Activated CD4-positive, alpha-beta T cell treated with anti-CD3 and anti-CD28 coated beads for 24 hours (primary cell): ENCODE measurements at regions not wholly inside any gene's neighbourhood (a gene's known extent, or its start where the extent isn't known, plus 50 kb on each side); places are given as distances from the start of the nearest gene placed in this dataset.

Source experiments
- DNase-seq, 2 donors: peaks; one replicate each; pipeline ENCODE4 v3.0.0-alpha.2; 2020; ENCODE audit warnings: low read depth in 2 of 2

DNA sequence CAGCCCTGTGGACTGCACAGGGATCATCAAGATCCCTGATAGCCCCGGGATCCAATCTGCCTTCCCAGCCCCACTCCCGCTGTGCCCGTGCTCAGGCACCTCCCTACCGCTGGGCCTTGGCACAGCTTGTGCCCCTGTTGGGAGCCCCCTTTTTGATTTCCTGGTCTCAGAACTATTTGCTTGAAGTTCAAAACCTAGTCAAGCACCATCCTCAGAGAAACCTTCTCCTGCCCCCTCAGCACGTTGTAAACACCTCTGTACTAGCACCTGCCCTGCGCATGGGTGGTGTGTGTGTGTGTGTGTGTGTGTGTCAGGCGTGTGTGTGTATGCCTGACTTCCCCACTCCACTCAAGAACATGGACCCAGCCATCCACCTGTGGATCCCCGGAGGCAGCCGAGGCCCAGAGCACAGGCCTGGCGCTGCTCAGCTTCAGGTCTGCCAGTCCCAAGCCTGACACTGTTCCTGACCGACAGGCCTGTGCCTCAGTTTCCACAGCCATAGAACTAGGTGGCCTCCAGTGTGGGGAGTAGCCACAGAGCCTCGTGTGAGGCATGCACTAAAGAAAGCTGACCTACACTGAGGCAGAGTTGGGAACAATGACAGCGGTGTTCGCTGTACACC lies 65.5 kb downstream of the ADRA2C start:
- DNase-seq, result no peak

DNA sequence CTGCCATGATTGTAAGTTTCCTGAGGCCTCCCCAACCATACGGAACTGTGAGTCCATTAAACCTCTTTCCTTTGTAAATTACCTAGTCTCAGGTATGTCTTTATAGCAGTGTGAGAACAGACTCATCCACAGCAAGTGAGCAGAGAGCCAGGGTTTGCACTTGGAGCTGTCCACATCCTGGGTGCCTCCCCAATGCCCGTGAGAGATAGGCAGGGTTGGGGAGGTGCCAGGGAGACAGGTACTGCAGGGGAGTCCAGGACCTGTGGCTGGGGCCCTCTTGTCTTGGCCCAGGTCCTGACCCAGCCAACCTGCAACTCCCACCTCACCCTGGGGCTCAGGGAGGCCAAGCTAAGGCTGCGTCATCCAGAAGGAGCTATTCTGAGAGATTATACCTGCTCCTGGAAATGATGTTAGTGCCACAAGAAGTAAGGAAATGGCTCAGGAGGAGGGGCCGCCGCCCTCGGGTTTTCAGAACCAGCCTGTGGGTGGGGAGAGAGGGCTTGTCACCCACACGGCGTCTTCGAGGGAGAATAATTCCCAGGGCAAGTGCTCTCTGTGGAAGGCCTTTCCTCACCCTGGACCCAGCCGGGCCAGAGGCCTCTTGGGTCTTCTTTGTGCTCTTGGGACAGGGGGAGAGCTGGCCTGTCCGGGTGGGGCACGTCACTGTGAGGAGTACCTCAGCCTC lies 66.5 kb downstream of the ADRA2C start:
- DNase-seq, result no peak

DNA sequence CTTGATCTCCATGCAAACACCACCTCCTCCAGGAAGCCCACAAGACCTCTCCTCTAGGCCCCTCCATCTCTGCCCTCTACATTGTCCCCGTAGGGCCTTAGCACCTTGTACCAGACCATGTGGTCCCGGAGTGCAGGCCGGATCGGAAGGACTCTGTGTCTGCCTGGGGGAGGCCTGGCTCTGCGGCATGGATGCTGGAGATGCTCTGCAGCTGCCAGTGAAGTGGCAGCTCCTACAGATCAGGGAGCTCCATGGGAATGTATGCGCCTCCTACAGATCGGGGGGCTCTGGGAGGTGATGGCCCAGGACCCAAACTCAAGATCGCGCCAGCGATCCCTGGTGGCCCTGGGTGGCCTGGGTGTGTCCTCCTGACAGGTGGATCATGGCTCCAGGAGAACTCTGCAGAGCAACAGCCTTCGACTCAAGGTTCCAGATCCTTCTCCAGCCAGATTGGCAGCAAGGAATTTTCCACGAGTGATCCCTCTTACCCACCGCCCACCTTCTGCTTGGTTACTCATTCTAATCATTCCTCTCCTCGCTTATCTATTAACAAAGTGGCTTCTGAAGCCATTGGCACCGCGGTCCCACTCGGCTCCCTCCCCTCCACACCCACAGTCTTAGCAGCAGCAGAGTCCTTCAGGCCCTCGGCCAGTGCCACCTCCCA lies 67.3 kb downstream of the ADRA2C start:
- no peak for DNase-seq

DNA sequence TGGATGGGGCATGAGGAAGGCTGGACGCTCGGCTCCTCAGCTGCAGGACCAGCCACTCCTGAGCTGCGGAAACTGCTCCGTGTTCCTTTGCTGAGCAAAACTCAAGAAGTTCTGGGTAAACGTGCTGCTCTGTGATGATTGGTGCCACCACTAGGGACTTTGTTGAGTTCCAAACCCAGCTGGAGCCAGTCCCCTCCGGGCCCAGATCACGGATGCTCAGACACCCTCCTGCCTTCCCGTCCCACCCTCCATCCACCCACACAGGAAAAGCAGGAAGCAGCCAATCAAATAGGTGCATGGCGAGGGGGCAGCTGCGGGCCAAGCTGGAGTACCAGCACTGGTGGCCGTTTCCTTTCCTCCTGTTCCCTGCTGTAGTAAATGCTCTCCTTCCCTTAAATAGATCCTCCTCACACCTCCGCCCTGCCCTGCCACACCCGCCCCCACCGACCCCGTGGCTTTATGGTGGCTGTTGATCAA lies 68.0 kb downstream of the ADRA2C start:
- DNase-seq, result no peak

DNA sequence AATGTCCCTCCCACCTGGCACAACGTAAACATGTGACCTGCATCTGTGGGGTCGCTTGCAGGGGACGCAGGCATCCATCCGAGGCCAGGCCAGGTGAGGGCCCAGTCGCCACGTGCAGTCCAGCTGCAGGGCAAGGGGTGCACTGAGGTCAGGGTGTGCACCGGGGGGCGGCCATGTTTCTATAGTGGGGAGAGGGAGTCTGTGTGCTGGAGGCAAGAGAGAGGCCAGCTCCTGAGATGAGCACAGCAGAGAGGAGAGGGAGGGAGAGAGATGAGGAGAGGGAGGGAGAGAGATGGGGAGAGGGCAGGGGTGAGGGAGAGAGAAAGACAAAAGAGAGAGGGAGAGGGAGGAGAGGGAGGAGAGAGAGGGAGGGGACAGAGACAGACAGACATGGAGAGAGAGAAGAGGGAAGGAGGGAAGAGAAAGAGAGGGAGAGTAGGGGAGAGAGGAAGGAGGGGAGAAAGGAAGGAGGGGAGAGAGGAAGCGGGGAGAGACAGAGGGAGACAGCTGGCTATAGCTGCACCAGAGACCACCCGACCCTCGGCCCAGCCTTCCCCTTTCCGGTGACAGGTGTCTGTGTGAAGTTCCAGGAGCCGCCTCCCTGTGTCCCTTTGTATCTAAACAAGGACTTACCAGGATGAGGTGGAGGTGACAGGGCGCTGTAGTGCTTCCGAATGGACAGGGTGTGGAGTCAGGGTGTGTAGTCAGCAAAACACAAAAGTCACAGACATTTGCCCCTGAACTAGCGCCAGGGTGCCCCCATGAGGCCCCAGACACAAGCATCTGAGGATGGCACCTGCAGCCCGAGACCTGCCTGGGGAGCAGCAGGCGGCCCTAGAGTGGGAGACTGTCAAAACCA lies 68.7 kb downstream of the ADRA2C start:
- no peak for DNase-seq

DNA sequence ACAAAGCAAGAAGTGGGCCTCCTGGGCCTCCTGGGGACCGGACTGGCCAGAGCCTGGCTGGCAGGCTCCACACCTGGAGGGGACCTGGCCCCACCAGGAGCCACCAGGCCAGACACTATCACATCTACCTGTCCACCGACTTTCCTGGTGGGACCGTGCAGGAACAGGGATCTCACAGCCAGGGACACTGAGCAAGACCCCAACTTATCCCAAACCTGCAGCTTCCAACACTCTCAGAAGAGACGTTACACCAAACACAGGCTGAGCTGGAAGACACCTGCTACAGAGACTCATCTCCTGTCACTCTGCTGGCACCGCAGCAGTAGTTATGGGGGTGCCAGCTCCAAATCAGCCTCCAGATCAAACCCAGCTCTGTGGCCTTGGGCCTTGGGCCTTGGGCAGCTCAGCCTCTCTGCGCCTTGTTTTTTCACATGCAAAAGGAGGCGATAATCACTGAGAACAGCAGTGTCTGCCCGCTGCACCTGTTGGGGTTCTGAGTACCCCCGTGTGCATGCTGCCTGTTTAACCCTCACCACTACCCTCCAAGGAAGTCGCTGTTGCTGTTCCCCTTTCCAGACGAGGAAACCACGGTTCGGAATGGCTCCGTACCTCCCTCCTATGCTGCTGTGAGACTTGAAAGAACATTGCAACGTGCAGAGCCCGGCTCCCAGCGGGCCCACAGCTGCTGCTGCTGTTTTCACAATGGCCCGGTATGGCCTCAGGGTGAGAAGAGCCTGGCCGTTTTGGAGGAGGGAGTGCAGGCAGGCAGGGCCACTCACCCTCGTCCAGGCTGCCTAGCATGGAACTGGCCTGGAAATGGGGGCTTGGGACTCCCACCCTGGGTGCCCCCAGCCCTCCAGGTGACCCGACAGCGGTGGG lies 69.6 kb downstream of the ADRA2C start:
- DNase-seq, result no peak

DNA sequence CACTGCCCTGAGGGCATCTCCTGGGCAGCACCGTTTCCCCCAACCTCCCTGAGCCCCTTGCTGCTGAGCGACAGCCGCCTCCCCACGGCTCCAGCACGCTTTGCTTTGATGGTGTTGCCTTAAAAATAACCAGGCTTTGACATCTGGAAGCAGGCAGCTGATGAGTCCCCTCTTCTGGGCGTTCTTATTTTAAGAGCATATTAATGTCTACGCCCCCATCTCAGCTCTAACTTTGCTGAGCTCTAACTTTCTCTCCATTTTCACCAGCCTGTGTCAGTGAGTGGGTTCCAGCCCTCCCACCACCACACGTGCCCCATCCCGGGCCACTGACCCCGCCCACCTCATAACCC lies 70.2 kb downstream of the ADRA2C start:
- no peak for DNase-seq

DNA sequence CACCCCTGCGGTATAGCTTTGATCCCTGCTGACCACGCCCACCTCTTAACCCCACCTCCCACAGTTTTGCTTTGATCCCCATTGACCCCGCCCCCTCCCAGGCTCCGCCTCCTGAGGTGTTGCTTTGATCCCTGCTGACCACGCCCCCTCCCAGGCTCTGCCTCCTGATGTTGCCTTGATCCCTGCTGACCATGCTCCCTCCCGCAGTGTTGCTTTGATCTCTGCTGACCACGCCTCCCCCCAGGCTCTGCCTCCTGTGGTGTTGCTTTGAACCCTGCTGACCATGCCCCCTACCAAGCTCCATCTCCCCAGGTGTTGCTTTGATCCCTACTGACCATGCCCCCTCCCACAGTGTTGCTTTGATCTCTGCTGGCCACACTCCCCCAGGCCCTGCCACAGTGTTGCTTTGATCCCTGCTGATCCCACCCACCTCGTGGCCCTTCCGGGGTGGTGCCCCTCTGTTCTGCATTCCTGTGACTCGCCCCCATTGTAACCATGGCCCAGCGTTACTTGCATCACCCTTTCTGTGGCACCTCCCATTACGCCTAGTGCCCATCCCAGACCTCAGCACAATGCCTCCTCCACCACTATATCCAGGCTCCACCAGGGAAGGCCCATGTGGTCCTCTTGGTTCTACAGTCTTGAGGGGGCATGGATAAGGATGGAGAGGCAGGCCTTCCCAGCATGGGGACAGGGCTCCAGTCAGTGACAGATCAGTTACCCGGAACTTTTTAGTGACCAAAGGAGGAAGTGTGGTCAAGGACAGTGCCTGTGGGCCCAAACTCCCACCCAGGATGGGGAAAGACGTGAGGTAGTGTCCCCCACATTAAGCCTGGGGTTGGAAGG lies 70.8 kb downstream of the ADRA2C start:
- DNase-seq, result peak in 1 of 2 donors; percentile 4

DNA sequence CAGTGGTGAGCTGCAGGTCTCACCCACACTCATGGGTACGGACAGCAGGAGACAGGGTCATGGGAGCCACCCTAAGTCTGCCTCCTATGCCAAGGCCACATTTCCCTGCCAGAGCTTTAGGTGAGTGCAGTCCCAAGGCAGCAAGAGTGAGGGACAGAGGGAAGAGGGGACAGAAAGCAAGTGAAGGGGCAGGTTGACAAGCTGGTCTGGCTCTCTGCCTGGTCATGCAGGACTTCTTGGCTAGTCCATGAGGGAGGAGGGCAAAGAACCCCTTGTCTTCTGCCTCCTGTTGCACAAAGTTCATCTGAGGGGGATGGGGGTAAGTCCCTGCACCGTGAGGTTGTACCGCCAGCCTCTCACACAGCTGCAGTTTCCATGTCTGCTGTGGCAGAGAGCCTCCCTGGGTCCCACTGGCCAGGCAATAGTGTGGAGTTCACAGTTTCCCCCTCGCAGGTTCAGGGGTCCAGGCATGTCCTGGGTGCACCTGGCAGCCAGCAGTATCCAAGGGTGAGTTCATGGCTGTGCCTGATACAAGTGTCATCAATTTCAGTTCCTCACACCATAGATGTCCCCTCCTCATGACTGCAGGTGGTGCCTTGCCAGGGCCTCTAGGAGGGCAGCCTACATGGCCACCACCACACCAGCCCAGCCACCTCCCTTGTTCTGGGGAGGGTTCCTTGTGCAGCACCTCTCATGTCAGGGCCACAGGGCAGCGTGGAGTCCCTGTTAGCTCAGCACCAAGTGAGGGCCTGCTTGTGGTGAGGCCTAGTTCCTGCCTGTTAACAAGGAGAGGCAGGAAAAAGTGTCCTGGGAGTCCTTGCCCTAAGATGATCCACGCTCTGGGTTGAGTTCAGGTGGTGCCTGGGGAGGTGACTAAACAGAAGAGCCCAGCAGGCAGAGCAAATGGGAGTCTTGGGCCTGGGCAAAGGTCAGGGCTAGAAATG lies 72.5 kb downstream of the ADRA2C start:
- DNase-seq, result no peak

DNA sequence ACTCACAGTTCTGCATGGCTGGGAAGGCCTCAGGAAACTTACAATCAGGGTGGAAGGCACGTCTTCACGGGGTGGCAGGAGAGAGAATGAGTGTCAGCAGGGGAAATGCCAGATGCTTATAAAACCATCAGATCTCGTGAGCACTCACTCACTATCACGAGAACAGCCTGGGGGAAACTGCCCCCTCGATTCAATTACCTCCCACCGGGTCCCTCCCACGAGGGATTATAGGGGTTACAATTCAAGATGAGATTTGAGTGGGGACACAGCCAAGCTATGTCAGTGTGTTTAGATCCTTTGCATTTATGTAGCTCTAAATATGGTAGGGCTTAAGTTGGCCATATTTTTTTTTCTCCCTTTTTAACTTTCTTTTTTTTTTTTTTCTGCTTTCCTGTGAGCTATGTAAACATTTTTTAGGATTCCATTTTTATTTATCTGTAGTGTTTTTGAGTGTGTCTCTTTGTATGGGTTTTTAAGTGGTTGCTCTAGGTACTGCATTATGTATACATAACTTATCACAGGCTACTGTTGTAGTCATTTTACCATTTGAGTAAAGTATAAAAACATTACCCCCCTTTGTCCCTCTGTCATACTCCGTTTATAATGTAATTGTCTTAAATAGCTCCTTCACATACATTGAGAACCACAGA lies 79.0 kb downstream of the ADRA2C start:
- no peak for DNase-seq

DNA sequence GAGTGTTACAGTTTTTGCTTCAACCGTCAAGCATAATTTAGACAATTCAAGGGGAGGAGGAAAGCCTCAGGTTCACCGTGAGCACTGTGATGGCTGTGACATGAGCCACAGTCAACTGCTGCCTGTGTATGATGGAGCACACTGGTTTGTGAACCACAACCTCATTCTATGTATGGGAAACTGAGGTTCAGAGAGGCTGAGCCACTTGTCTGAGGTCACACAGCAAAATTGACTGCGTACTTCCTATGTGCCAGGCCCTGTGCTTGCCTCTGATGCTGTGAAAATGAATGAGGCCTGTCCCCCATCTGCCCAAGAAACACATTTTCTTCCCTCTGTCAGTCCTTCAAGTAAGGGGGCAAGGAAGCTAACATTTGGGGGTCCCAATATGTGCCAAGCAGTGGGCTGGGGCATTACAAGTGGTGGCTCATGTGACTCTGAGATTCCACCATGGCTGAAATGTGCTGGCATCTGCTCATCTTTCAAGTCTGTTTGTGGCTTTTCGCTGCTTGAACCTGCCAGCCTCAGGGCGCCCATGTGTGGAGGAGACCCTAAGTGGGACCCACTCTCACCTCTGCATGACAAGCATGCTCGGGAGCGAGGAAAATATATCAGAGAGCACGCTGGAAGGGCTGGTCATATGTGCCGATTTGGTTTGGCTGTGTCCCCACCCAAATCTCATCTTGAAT lies 79.7 kb downstream of the ADRA2C start:
- DNase-seq, result no peak

DNA sequence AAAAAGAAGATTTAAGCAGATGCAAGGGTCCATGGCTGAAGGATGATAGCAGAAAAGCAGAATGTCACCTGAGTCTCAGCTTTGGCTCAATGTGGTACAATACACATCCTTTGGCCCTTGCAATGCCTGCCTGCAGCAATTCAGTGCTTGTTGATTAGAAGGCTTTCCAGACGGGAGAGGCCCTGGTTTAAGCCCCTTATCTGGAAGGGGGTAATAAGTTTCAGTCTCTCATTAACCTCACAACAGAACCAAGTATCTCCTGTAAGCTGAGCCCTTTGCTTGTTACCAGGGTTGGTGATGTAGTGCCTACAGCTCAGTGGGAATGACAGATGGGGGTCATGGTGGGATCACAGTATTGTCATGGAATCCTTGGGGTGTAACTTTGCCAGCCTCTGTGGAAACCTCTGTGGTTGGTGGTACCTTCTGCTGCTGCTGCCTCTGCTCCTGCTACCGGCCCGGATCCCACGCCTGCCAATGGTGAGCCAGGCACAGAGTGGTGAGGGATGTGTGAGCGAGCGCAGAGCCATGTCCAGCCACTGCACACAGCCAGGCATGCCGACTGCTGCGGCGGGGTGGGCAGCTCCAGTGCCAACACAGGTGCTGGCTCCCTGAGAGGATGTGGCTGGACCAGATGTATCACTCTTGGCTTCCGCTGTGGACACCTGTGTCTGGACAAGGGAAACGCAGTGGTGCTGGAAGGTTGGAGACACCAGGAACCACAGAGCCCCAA lies 81.2 kb downstream of the ADRA2C start:
- DNase-seq, result no peak

DNA sequence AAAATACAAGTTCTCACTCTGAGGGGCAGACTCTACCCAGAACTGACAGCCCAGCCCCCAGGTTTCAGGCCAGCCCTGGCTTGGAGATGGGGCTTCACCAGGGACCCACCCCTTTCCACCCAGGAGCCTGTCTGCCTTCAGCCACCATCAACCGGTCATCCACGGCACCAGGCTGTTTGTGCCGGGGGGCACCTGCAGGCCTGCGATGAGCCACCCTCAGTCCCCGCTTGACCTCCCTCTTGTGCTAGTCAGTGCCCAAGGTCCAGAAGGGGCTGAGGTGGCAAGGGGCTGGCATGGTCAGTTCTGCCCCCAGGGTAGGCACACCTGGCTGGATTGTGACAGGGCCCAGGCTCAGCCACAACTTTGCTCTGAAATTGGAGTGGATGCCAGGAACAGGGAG lies 82.1 kb downstream of the ADRA2C start:
- DNase-seq, result no peak

DNA sequence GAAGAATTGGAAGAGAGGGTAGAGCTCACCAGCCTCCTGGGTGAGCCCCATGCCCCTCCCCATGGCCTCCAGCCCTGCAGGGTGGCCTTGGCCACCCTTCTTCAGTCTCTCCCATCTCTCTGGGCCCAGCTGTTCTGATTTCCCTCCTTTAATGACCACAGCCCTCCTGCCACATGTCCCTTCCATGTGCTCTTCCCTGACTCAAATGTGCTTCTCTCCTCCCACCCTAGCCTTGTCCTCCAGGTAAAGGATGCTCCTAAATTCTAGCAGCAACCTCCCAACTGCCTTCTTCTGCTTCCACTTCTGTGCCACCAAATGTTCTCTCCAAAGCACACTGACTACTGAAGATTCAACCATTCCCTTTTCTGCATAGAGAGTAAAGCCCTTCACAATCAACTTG lies 83.0 kb downstream of the ADRA2C start:
- no peak for DNase-seq

DNA sequence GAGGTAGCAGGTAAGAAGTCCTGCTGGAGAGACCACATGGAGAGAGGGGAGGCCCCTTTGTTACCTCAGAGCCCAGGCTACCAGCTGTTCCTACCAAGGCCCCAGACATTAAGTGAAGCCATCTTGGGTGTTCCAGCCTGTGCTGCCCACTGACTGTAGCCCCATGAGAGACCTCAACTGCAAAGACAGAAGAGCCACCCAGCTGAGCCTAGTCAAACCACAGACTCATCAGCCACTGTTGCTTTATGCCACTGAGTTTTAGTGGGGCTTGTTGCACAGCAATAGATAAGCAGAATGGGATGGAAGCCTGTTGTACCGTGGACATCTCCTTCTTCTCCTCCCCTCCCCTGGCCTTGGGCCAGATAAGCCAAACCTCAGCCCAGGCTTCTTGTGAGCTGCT lies 83.9 kb downstream of the ADRA2C start:
- DNase-seq, result no peak

DNA sequence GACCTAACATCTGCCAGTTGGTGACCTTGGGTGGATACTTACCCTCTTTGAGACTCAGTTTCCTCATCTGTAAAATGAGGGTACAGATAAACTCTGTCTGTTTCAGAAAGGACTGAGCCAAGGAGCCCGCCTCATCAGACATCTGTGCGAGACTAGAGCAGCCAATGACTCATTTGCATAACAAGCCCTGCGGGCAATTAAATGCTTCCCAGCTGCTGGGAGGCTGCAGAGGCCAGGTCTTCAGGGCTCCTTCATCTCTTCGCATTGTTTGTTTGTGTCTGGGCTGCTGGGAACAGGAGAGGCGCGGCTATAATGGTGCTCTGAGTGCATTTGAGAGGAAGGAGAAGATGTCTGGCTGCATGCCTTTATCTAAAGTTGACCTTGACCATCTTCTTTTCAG lies 85.0 kb downstream of the ADRA2C start:
- no peak for DNase-seq

DNA sequence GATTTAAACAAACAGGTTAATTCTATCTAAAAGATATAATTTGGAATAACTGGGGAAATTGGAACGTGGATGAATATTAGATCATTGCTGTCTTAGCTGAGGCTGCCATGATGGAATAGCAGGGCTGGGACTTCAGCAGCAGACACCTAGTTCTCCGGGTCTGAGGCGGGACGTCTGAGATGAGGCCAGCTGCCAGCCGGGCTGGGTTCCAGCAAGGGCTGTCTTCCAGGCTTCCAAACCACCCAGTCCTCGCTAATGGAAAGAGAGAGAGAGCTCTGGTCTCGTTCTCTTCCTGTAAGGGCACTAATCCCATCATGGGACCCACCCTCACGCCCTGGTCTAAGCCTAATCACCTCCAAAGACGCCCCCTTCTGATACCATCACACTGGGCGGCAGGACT lies 85.7 kb downstream of the ADRA2C start:
- no peak for DNase-seq
